HepG2 (cell line): ENCODE measurements at regions not wholly inside any gene's neighbourhood (a gene's known extent, or its start where the extent isn't known, plus 50 kb on each side); places are given as distances from the start of the nearest gene placed in this dataset.

ENCODE experiments used
- CERS6 ChIP-seq: sonication (generic); formaldehyde crosslinking; IDR thresholded peaks from 2 replicates; pipeline ENCODE4 v1.5.0; 2020; ENCODE audit warnings: missing genetic modification reagents
- FIP1L1 ChIP-seq: fragments of 200-400 bp; formaldehyde crosslinking; IDR thresholded peaks from 2 replicates; pipeline ENCODE4 v1.6.1; 2018; ENCODE audit warnings: low read depth, mild to moderate bottlenecking, low read length, moderate library complexity, borderline replicate concordance; ENCODE audit not compliant: insufficient read depth
- IRF9 ChIP-seq: sonication (generic); formaldehyde crosslinking; IDR thresholded peaks from 2 replicates; pipeline ENCODE4 v1.8.0; 2022; ENCODE audit warnings: missing genetic modification reagents, mild to moderate bottlenecking, borderline replicate concordance
- MED13 ChIP-seq: sonication (generic); formaldehyde crosslinking; IDR thresholded peaks from 2 replicates; pipeline ENCODE4 v1.5.0; 2020; ENCODE audit warnings: missing genetic modification reagents
- NFIC ChIP-seq: IDR thresholded peaks from 2 replicates; pipeline ENCODE4 v1.6.1; 2012; ENCODE audit warnings: mild to moderate bottlenecking, low read length, inconsistent platforms
- POLR2AphosphoS5 ChIP-seq: IDR thresholded peaks from 2 replicates; pipeline ENCODE4 v1.6.1; 2012; ENCODE audit warnings: low read depth, low read length
- RFX5 ChIP-seq: IDR thresholded peaks from 2 replicates; pipeline ENCODE4 v1.6.1; 2011; ENCODE audit warnings: low read depth, low read length, improper control_type of control experiment
- RXRA ChIP-seq: sonication (generic); formaldehyde crosslinking; IDR thresholded peaks from 2 replicates; pipeline ENCODE4 v1.5.1; 2020; ENCODE audit warnings: missing genetic modification reagents

GRCh38 chr2:238655198-238655860 lies 192.6 kb upstream of the TWIST2 start:
- TF ChIP-seq NFIC (no peak), RXRA (CRISPR knock-in tag) (no peak), IRF9 (CRISPR knock-in tag) (no peak), CERS6 (CRISPR knock-in tag) (no peak), POLR2AphosphoS5 (no peak), RFX5 (no peak), FIP1L1 (no peak), MED13 (no peak)
